ENCODE measurements at regions not wholly inside any gene's neighbourhood (a gene's known extent, or its start where the extent isn't known, plus 50 kb on each side); places are given as distances from the start of the nearest gene placed in this dataset.

GRCh38 chr12:66803930-66804329 lies 125.1 kb upstream of the GRIP1 start:
- no peaks in the 10 kb centered on the region for H3K9me3 ChIP-seq (ENCODE audit: control insufficient read depth, low read depth, low read length)
- no peak overlapping the region for H3K23ac ChIP-seq (ENCODE audit: insufficient read length, low read depth, low read length)
- no peak overlapping the region for H3K18ac ChIP-seq (ENCODE audit: insufficient read length, low read depth, low read length)
- no peaks in the 10 kb centered on the region for H4K20me1 ChIP-seq (ENCODE audit: control insufficient read depth, insufficient read depth, insufficient read length)
- WGBS (ENCODE audit: extremely low coverage, insufficient read length, low lambda C conversion rate), result no CpG with 5 or more reads among the region's 14 CpGs
- no peak overlapping the region for H3K9ac ChIP-seq (ENCODE audit: extremely low read depth, insufficient read length, low read length)
- no peak overlapping the region for H3K27ac ChIP-seq (ENCODE audit: insufficient read length, low read depth, low read length)
- no peaks in the 10 kb centered on the region for H3K23me2 ChIP-seq (ENCODE audit: insufficient read length, low read depth, low read length, poor library complexity, severe bottlenecking)
- peaks cover 2% of the 10 kb centered on the region for H3K27me3 Mint-ChIP-seq (ENCODE audit: low read depth)
- H3K79me1 ChIP-seq (ENCODE audit: insufficient read depth, low read depth, low read length, poor library complexity, severe bottlenecking), result no peaks in the 10 kb centered on the region
- no peak overlapping the region for H2BK120ac ChIP-seq (ENCODE audit: low read depth, low read length, poor library complexity, severe bottlenecking)
- peaks cover 7% of the 10 kb centered on the region; the same call in 1 of the 2 replicates for H3K4me1 ChIP-seq (ENCODE audit: insufficient read depth, low read length)
- H4K8ac ChIP-seq (replicated peaks; ENCODE audit: insufficient read length, low read depth, low read length), result no peak overlapping the region
- H3K4ac ChIP-seq (ENCODE audit: low read depth, low read length), result no peak overlapping the region
- H3K56ac ChIP-seq (ENCODE audit: insufficient read length, low read depth, low read length), result no peak overlapping the region
- no peak overlapping the region for H2BK12ac ChIP-seq (ENCODE audit: insufficient read length, low read depth, low read length)
- no peaks in the 10 kb centered on the region; a peak in 2 of 5 replicates for H3K9me3 Mint-ChIP-seq
- peaks cover 34 to 40% of the 10 kb centered on the region in 2 experiments for H3K4me1 Mint-ChIP-seq
- H3T11ph ChIP-seq (ENCODE audit: low read length), result no peak overlapping the region
- H4K5ac ChIP-seq (ENCODE audit: insufficient read length, low read depth, low read length), result no peak overlapping the region
- no peaks in the 10 kb centered on the region for H3K27me3 ChIP-seq (ENCODE audit: insufficient read depth, low read length)
- H2AK5ac ChIP-seq (ENCODE audit: insufficient read length, low read length), result no peak overlapping the region
- no peaks in the 10 kb centered on the region for H3K79me2 ChIP-seq (ENCODE audit: insufficient read depth, low read length)
- DNase-seq, result peak; percentile 45
- H4K91ac ChIP-seq (ENCODE audit: insufficient read length, low read depth, low read length), result no peak overlapping the region
- TF ChIP-seq CTCF (conservative IDR thresholded peaks at IDR 0.05), result no peak
- H2BK5ac ChIP-seq (ENCODE audit: insufficient read length, low read length), result no peak overlapping the region
- no peak overlapping the region for H3K14ac ChIP-seq (ENCODE audit: insufficient read depth, low read length)
- no peak overlapping the region for H2BK20ac ChIP-seq (ENCODE audit: low read depth, low read length, poor library complexity, severe bottlenecking)
- no peak overlapping the region for H2AFZ ChIP-seq (ENCODE audit: low read length)
- no peaks in the 10 kb centered on the region for H3K36me3 Mint-ChIP-seq (ENCODE audit: insufficient read depth in 1 of 3, low read depth in 3 of 3)
- H2BK15ac ChIP-seq (ENCODE audit: low read depth, low read length), result no peak overlapping the region
- peak overlapping the region; percentile 51 for H3K4me2 ChIP-seq (ENCODE audit: insufficient read depth, insufficient read length, low read length)
- H3K27ac Mint-ChIP-seq, result peak overlapping the region in 1 of 3 experiments; percentile 62; a peak in 3 of 7 replicates
- peak overlapping the region; percentile 1 to 74 for H3K4me3 Mint-ChIP-seq
